Astrocyte (in vitro differentiated cells and primary cell): ENCODE measurements at regions not wholly inside any gene's neighbourhood (a gene's known extent, or its start where the extent isn't known, plus 50 kb on each side); places are given as distances from the start of the nearest gene placed in this dataset.
"Not testable (repeated sequence)": the region's sequence is repeated elsewhere in the genome, so short reads cannot be mapped to it uniquely, and the experiment has no call there.

Source experiments
- DNase-seq: peaks from one replicate; pipeline ENCODE4 v3.0.0-alpha.2; 2010; ENCODE audit warnings: low read depth
- FAIRE-seq: peaks from 2 replicates; lab custom pipeline; 2011; peaks lifted over from hg19 to GRCh38; lab: Jason Lieb, UNC
- H2AFZ ChIP-seq: 2 replicates; pipeline ENCODE4 v1.6.0; 2012; ENCODE audit warnings: low read depth, low read length, inconsistent platforms
- H3K27ac ChIP-seq: 2 replicates; pipeline ENCODE4 v1.5.1; 2011; ENCODE audit warnings: low read depth, low read length, inconsistent platforms
- H3K27me3 ChIP-seq: 2 replicates; pipeline ENCODE4 v1.6.0; 2011; ENCODE audit warnings: low read length, inconsistent platforms; ENCODE audit not compliant: insufficient read depth
- H3K36me3 ChIP-seq: 2 replicates; pipeline ENCODE4 v1.5.1; 2011; ENCODE audit warnings: low read length, inconsistent platforms; ENCODE audit not compliant: insufficient read depth
- H3K4me1 ChIP-seq: 2 replicates; pipeline ENCODE4 v1.5.1; 2011; ENCODE audit warnings: low read length, inconsistent platforms; ENCODE audit not compliant: insufficient read depth
- H3K4me2 ChIP-seq: 2 replicates; pipeline ENCODE4 v1.6.0; 2012; ENCODE audit warnings: low read length, inconsistent platforms
- H3K4me3 ChIP-seq: 2 replicates; pipeline ENCODE4 v1.5.1; 2011; ENCODE audit warnings: low read depth, mild to moderate bottlenecking, low read length, inconsistent platforms; ENCODE audit not compliant: insufficient read depth
- H3K79me2 ChIP-seq: 2 replicates; pipeline ENCODE4 v1.6.0; 2012; ENCODE audit warnings: mild to moderate bottlenecking, low read length, inconsistent platforms; ENCODE audit not compliant: insufficient read depth
- H3K9ac ChIP-seq: 2 replicates; pipeline ENCODE4 v1.6.0; 2012; ENCODE audit warnings: mild to moderate bottlenecking, low read length, inconsistent platforms
- H3K9me3 ChIP-seq: 2 replicates; pipeline ENCODE4 v1.5.1; 2012; ENCODE audit warnings: low read depth, mild to moderate bottlenecking, low read length, inconsistent platforms; ENCODE audit not compliant: insufficient read depth
- H4K20me1 ChIP-seq: 2 replicates; pipeline ENCODE4 v1.6.0; 2012; ENCODE audit warnings: low read length, inconsistent platforms; ENCODE audit not compliant: insufficient read depth
- H3K27ac Mint-ChIP-seq: one replicate; pipeline ENCODE4 v1.8.0; 2021; ENCODE audit warnings: mild to moderate bottlenecking, mixed read lengths; ENCODE audit not compliant: unreplicated experiment
- H3K27me3 Mint-ChIP-seq: one replicate; pipeline ENCODE4 v1.8.0; 2021; ENCODE audit warnings: low read depth, mixed read lengths; ENCODE audit not compliant: unreplicated experiment
- H3K36me3 Mint-ChIP-seq: one replicate; pipeline ENCODE4 v1.8.0; 2021; ENCODE audit warnings: low read depth, mixed read lengths; ENCODE audit not compliant: unreplicated experiment
- H3K4me1 Mint-ChIP-seq: one replicate; pipeline ENCODE4 v1.8.0; 2021; ENCODE audit warnings: low read depth, mixed read lengths; ENCODE audit not compliant: unreplicated experiment
- H3K4me3 Mint-ChIP-seq: one replicate; pipeline ENCODE4 v1.8.0; 2021; ENCODE audit warnings: mild to moderate bottlenecking, moderate library complexity, mixed read lengths; ENCODE audit not compliant: unreplicated experiment
- H3K9me3 Mint-ChIP-seq: one replicate; pipeline ENCODE4 v1.8.0; 2021; ENCODE audit warnings: mild to moderate bottlenecking, mixed read lengths; ENCODE audit not compliant: unreplicated experiment
- CTCF ChIP-seq: IDR thresholded peaks from 2 replicates; pipeline ENCODE4 v1.5.1; 2011; ENCODE audit warnings: low read depth, mild to moderate bottlenecking, inconsistent platforms, low read length, moderate library complexity; ENCODE audit not compliant: insufficient read depth
- EZH2 ChIP-seq: IDR thresholded peaks from 2 replicates; pipeline ENCODE4 v1.6.1; 2012; ENCODE audit warnings: mild to moderate bottlenecking, low read length, inconsistent platforms; ENCODE audit not compliant: insufficient read depth

- TF ChIP-seq EZH2: no peak
- no peak for TF ChIP-seq CTCF
- H3K27me3 Mint-ChIP-seq: peaks cover 3% of the 10 kb centered on the region
- no peak for FAIRE-seq
These were observed 163.0 kb upstream of the NRXN3 start for GRCh38 chr14:78007160-78007559.

GRCh38 chr14:78010688-78011087 is 159.5 kb upstream of the NRXN3 start:
- no peaks in the 10 kb centered on the region for H3K27me3 ChIP-seq
- FAIRE-seq: no peak
- no peak overlapping the region for H3K4me3 ChIP-seq
- peak; percentile 82 for DNase-seq
- Mint-ChIP-seq H3K27ac (no peak overlapping the region), H3K36me3 (no peaks in the 10 kb centered on the region), H3K4me3 (no peak overlapping the region), H3K27me3 (peaks cover 6% of the 10 kb centered on the region), H3K9me3 (peaks cover 7% of the 10 kb centered on the region), H3K4me1 (peaks cover 3% of the 10 kb centered on the region)
- no peak overlapping the region for H3K27ac ChIP-seq
- no peak overlapping the region for H2AFZ ChIP-seq
- H3K4me2 ChIP-seq: peak overlapping the region; percentile 2
- H3K36me3 ChIP-seq: no peaks in the 10 kb centered on the region
- no peaks in the 10 kb centered on the region for H3K9me3 ChIP-seq
- no peaks in the 10 kb centered on the region for H3K79me2 ChIP-seq
- TF ChIP-seq EZH2: no peak
- no peak for TF ChIP-seq CTCF
- peaks cover 9% of the 10 kb centered on the region for H3K4me1 ChIP-seq
- no peak overlapping the region for H3K9ac ChIP-seq
- H4K20me1 ChIP-seq: no peaks in the 10 kb centered on the region

More at GRCh38 chr14:78007160-78007559, 163.0 kb upstream of the NRXN3 start:
- Mint-ChIP-seq H3K4me3 (no peak overlapping the region), H3K4me1 (peaks cover 6% of the 10 kb centered on the region), H3K9me3 (peaks cover 15% of the 10 kb centered on the region), H3K27ac (peak overlapping the region; percentile 66), H3K36me3 (no peaks in the 10 kb centered on the region)
- Histone ChIP-seq H2AFZ (no peak overlapping the region), H3K4me1 (peaks cover 15% of the 10 kb centered on the region), H3K4me3 (no peak overlapping the region), H4K20me1 (no peaks in the 10 kb centered on the region), H3K4me2 (no peak overlapping the region), H3K79me2 (no peaks in the 10 kb centered on the region), H3K9me3 (peaks cover 2% of the 10 kb centered on the region), H3K27me3 (no peaks in the 10 kb centered on the region), H3K36me3 (no peaks in the 10 kb centered on the region), H3K9ac (no peak overlapping the region), H3K27ac (no peak overlapping the region)
- DNase-seq: peak; percentile 76

- H3K27ac ChIP-seq, H3K9me3 ChIP-seq, H3K4me1 Mint-ChIP-seq, H3K4me2 ChIP-seq, H3K27ac Mint-ChIP-seq, H3K4me3 Mint-ChIP-seq, H4K20me1 ChIP-seq, FAIRE-seq, H3K79me2 ChIP-seq, H3K9ac ChIP-seq, H3K27me3 ChIP-seq, H3K9me3 Mint-ChIP-seq, H2AFZ ChIP-seq, H3K4me3 ChIP-seq, H3K4me1 ChIP-seq, H3K36me3 ChIP-seq, DNase-seq, H3K27me3 Mint-ChIP-seq, H3K36me3 Mint-ChIP-seq: not testable (repeated sequence)
These were observed 156.3 kb upstream of the NRXN3 start for GRCh38 chr14:78013911-78014310.
